Inflammatory macrophage (primary cell): ENCODE measurements at regions not wholly inside any gene's neighbourhood (a gene's known extent, or its start where the extent isn't known, plus 50 kb on each side); places are given as distances from the start of the nearest gene placed in this dataset.
"Not testable (repeated sequence)": the region's sequence is repeated elsewhere in the genome, so short reads cannot be mapped to it uniquely, and the experiment has no call there.

ENCODE experiments used
- DNase-seq, 2 donors: peaks; one replicate each; pipeline ENCODE4 v3.0.0-alpha.2; 2020 to 2022

DNA sequence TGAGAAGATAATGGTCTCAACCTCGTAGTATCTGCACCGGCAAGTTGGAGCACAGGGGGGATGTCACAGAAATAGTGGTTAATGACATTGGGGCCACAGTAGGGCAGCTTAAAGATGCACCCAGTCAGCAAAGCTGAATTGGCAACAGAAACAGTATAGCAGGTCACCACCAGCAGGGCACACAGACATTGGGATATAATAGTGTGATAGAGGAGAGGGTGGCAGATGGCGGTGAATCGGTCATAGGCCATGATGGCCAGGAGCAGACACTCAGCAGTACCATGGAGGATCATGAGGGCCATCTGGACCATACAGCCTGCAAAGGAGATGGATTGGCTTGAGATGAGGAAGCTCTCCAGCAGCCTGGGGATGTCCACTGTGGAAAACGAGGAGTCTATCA is 106.0 kb upstream of the OR9Q1 start:
- no peak for DNase-seq

GRCh38 chr11:57920971-57921370 is 102.7 kb upstream of the OR9Q1 start:
- DNase-seq, result no peak

GRCh38 chr11:57932105-57932504 is 91.6 kb upstream of the OR9Q1 start:
- no peak for DNase-seq

DNA sequence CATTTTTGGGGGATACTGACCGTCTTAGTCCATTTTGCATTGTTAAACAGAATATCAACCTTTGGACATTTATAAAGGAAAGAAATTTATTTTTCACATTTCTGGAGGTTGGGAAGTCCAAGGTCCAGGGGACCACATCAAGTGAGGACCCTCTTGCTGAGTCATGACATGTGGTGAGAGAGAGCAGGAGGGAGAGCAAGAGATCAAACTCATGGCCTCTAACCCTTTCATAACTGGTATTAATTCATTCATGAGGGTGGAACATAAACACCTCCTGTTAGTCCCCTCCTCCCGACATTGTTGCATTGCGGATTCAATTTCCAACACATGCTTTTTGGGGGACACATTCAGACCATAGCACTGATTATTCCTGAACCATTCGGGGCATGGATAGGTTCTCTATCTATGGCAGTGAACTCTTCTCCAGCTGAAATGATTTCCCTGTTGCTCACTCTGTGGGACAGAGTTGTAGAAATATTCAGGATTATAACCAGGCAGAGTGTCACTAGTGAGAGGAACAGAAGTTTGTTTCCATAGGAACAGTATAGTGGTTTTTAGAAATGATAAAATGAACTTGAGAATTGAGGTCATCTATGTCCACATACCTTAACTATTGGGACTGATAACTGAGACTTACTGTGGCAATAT is 88.2 kb upstream of the OR9Q1 start:
- DNase-seq, result no peak

GRCh38 chr11:57936050-57936418 is 87.6 kb upstream of the OR9Q1 start:
- DNase-seq, result no peak

DNA sequence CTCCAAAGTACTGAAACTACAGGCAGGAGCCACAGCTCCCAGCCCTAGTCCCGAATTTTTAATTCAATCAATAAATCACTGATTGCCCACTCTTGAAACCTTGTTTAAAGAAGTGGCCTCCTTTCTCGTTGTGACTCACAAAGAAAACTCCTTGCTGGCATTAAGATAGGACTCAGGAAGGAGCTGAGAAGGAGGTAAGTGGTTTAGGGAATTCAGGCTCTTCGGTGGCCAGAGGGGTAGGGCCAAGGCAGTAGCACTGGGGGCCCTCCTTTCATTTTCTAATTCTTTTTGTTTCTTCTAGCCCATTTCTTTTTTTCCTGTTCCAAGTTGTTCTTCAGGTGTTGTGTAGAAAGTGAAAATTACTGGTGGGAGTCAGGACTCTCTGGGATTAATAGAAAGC is 86.2 kb upstream of the OR9Q1 start:
- no peak for DNase-seq

DNA sequence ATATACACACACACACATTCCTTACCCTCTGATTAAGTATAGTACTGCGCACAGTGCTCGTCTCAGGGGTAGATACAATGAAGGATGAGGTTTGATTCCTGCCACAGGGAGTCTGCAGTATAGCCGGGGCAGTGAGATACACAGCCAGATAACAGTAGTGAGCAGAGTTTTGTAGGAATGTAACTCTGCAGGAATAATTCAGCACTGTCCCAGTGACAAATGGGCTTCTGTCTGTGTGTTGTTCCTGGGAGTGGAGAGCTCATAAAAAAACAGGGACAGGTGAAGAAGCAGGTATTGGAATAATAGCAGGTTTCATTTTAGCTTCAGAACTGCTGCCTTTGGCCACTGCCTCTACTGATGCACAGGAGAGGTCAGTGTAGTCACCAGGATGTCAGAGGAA is 85.3 kb upstream of the OR9Q1 start:
- DNase-seq, result no peak

DNA sequence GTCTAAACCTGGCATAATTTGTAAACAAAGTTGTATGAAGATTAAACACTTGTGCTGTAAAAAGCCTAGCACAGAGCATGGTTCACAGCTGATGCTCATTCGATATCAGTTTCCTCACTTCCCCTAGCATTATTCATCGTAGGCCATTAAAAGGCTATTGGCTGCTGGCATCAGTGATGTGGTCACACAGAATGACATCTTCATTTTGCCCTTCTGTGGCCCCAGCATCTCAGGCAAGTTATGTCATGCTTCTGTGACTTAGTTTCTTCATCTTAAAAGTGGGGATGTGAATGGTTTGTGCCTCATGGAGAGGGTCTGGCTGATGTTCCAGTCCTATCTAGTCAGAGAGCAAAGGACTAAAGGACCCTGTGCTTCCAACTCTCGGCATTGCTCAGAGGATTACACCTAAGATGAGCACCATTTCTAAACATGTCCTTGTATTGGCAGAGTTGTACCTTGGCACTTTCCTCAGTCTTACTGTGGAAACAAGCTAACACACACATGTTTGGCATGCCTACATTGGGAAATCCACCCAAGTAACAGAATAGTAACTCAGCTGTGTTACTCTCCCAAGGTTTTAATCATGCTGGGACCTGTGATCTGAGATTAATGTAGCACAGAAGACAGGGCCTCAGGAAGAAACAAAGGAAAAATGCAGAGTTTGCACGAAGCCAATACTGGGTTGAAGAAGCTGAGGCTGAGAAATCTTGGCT is 83.5 kb upstream of the OR9Q1 start:
- DNase-seq, result no peak

DNA sequence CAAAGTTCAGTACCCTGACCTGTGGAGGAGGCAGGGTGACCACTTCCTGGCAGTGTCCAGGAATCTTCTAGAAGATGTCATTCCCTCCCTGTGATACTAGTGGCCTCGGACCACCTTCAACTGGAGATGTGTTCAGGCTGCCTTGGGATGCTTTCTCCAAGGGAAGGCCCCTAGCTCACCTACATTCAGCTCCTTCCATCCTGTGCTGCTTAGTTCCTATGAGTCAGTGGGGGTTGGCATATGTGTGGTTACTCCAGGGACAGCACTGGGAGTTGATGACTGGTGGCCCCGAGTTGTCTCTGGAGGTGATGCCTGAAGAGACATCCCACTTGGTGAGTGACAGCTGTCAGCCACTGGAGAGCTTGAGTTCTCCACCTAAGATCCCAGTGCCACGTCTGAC is 81.8 kb upstream of the OR9Q1 start:
- no peak for DNase-seq

- DNase-seq, result no peak
Observed at GRCh38 chr11:57942808-57943207, 80.9 kb upstream of the OR9Q1 start.

DNA sequence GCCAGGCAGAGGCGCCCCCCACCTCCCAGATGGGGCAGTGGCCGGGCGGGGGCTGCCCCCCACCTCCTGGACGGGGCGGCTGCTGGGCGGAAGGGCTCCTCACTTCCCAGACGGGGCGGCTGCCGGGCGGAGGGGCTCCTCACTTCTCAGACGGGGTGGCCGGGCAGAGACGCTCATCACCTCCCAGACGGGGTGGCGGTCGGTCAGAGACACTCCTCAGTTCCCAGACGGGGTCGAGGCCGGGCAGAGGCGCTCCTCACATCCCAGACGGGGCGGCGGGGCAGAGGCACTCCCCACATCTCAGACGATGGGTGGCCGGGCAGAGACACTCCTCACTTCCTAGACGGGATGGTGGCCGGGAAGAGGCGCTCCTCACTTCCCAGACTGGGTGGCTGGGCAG is 79.9 kb upstream of the OR9Q1 start:
- DNase-seq, result not testable (repeated sequence)

DNA sequence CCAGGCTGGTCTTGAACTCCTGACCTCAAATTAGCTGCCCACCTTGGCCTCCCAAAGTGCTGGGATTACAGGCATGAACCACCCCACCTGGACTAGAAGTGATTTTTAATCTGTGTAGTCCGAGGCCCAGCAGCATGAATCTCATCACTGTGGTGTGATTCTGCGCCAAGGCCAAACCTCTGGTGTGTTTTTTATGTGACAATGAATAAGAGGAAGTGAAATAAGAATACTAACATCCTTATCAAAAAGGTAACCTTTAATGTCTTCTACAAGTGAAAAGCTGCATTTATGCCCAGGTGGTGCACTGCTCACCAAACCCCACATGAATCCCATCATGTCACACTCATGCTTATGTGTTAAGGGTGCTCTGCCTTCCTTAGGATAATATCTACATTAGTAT is 77.1 kb upstream of the OR9Q1 start:
- no peak for DNase-seq

DNA sequence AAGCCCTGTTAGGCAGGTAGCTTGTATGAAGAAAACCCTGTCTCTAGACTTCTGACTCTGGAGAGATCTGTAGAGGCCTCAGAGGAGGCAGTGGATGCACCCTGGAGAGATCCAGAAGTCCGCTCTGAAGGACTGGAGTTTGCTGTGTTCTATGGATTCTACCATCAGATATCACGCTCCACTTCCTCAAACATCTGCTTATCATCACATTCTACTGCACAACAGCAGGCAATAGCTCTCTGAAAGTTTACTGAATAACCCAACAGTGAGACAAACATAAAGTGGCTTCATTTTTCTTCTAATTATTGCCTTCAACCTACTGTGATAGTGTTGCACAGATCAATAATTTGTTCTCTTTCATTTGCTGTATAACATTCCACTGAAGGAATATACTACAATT is 59.0 kb upstream of the OR9Q1 start:
- no peak for DNase-seq

DNA sequence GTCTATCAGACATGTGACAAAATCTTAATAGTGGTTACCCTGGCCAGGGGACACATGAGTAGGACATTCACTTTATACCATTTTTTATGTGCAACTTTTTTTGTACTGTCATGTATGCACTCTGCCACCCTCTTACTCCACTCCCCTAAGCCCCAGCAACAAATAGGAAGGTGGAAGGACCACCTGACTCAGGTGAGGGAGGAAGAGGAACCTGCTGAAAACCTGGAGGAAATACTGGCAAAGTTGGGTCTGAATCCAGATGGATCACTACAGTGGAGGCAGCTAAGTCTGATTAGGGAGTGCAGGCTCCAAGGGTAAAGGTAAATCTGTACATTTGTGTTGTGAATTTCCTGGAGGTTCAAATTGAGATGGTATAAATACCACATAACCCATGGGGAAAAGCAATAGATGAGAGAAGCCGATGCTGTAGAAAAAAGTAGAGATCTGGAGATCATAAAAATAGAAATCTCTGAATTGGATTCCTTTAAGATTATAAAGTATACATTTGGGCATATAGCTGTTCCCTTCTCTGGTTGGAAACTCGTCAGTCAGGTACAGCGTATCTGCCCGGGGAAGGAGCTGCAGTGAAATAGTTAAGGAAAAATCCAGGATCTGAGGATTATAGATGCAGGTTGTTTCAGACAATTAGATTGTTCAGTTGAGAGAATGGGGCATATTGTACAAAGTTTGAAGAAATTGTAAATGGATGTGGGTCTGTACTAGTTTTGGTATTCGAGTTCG is 52.2 kb upstream of the OR9Q1 start:
- no peak for DNase-seq

GRCh38 chr11:57972013-57972367 is 51.7 kb upstream of the OR9Q1 start:
- no peak for DNase-seq
